ENCODE measurements at regions not wholly inside any gene's neighbourhood (a gene's known extent, or its start where the extent isn't known, plus 50 kb on each side); places are given as distances from the start of the nearest gene placed in this dataset.

DNA sequence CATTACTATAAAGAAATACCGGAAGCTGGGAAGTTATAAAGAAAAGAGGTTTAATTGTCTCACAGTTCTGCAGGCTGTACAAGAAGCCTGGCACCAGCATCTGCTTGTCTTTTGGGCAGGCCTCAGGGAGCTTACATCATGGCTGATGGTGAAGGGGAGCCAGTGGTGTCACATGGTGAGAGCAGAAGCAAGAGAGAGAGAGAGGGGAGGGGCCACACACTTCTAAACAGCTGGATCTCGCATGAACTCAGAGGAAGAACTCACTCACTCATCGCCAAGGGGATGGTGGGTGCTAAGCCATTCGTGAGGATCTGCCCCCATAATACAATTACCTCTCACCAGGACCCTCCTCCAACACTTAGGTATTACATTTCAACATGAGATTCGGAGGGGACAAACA is 51.8 kb upstream of the ANKRD34C start:
- DNase-seq (ENCODE audit: low read depth in 1 of 2, low spot score in 1 of 2): no peak

DNA sequence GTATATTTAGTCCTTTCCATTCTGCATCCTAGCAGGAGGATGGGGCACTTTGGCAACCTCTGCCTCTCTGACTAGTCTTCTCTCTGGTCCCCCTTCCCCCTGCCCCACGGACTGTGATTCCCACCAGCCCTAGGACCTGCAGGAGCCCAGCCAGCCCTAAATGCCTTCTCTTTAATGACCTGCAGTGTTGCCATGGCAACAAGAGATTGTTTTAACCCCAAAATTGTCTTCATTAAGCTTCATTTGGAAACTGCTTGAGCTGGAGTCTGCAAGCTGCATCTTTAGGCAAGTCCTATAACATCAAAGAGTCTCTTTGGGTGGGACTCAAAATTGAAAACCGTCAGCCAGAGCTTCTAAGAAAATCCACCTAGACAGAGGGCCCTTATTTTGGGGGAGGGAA is 59.7 kb upstream of the ANKRD34C start:
- DNase-seq (ENCODE audit: low read depth in 1 of 2, low spot score in 1 of 2): no peak

DNA sequence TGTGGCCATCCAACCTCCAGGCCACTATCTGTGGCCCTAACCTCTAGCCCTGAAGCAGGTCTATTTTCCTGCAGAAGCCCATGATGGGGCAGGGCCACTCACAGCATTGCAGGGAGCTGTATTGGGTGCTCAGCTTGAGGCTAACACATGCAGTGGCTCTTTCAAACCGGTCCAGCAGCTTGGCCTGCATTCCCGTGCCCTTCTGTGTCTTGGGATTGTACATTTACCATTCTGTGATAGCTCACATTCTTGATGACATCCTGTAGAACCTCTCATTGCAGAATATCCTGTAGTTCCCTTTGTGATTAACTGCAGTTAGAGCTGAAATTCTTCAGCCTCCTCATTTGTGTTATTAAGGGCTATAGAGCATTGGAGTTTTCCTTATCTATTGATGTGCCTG is 60.8 kb upstream of the ANKRD34C start:
- DNase-seq (ENCODE audit: low read depth in 1 of 2, low spot score in 1 of 2): no peak

DNA sequence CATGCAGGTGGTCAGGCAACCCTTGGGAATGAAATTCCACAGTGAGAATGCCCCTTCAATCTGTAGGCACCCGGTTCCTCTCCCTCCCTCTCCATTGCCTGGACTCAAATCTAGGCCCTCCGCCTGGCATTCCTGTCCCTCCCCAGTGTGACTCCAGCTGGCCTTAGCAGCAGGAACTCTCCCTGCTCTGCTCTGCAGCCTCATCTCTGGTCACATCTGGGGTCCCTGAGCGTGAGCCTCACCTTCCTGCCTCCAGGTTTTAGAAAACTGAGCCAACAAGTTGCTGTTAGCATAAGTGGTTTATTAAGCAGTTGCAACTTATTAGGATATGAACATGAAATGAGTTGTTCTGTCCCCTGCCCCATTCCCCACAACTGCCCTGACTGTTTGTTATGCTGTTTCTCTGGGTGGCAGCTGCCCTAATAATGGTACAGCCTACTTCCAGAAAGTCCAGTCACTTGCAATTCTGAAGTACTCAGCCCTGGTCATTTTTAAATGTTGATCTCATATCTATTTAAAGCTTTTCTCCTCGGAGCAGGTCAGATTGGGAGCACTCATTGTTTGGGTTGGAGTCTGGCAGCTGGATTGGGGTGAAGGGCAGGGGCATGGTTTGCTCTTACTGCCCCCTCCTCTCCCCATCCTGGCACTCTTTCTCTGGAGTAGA is 63.0 kb upstream of the ANKRD34C start:
- no peak for DNase-seq (ENCODE audit: low read depth in 1 of 2, low spot score in 1 of 2)

DNA sequence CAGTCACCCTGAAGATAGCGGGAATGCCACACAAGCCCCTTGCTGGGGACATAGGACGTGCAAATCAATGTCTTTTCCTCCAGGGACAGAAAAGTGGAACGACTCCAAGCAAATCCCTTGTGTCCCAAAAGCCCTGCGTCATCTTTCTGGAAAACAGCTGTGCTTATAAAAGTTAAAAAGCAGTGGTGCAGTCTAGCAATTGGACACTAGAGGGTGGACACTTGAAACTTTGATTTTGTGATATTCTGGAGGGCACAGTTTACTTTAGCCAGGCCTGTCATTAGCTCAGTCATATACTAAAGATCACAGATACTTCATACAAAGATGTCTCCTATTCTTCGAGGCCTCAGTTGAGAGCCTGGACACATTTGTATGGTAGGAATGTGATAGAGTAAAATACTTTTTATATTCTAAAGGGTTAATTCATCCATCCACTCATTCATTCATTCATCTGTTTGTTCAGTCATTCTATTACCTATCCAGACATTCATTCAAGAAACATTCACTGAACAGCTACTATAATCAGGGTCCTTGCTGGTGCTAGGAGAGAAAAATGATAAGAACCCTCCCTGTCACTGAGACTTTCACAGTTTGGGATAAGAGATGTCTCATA is 63.8 kb upstream of the ANKRD34C start:
- DNase-seq (ENCODE audit: low read depth in 1 of 2, low spot score in 1 of 2): no peak

DNA sequence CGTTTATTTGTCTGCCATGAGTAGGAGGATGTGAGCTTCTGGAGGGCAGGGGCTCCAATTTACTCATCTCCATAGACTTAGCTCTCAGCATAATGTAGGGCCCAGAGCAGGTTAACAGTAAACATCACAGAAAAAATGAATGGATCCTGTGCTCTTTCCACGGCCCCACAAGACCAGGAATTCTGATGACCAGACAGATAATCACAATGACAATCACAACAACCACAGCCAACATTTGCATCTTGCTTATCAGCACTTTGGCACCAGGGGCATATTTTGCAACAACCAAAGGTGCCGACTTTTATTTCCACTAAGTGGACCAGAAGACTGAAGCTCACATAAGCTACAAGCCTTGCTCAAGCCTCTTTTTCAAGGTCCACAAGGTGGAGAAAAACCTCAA is 68.9 kb upstream of the ANKRD34C start:
- DNase-seq (ENCODE audit: low read depth in 1 of 2, low spot score in 1 of 2): no peak

DNA sequence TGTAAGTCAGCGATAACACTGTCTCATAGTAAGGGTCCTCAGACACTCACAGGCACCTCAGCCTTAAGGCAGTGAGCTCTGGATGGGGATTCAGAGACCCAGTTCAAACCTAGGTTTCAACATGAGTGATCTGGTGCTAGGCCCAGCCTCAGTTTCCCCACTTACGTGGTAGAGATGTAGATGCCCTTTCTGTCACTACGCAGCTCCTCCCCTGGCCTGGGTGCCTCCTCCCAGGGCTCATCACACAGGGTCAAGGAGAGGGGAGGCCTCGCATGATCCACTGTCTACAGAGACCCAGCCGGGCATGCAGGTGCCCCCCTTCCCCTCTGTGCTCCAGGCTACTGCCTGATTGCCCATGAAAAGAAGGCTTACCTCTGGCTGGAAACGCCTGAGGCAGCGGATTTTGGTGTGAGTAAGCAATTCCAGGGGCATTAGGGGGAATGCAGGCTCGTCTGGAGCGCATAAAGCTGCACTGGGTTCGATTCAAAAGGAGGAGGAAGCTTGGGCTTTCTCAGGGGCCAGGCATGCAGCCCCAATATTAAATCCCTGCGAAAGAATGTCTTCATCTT is 69.8 kb upstream of the ANKRD34C start:
- DNase-seq (ENCODE audit: low read depth in 1 of 2, low spot score in 1 of 2): no peak

DNA sequence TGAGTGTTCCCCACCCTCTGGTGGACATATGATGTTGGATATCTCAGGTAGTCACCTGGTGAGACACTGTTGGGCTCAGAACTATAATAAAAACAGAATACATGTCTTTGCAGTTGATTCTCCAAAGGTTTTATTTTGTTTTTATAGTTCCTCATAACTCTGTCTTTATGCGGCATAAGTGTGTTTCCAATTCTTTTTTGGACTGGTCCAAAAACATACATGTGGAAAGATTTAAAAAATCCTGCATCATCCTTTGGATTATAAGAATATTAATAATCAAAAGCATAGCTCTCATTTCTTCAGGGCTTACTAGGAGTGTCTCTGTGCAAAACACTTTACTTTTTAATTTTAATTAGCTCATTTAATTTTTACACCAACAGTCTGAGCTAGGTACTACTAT is 71.0 kb upstream of the ANKRD34C start:
- DNase-seq (ENCODE audit: low read depth in 1 of 2, low spot score in 1 of 2): no peak

DNA sequence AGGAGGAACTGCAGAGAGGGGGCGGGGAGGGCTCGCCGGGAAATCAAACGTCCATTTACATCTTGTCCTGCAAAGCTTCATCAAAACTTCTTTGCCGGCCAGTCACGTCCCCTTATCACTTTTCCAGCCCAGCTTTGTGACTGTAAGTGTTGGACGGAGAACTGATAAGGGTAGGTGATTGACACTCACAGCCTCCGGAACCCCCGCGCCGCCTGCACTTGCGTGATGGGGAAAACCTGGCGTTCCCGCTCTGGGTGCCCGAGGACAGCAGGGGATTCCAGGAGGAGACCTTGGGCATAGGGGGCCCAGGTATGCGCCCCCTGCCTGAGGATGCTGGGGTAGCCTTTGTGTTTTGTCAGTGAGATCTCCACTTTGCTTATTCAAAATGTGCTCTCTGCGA is 72.8 kb upstream of the ANKRD34C start:
- no peak for DNase-seq (ENCODE audit: low read depth in 1 of 2, low spot score in 1 of 2)

DNA sequence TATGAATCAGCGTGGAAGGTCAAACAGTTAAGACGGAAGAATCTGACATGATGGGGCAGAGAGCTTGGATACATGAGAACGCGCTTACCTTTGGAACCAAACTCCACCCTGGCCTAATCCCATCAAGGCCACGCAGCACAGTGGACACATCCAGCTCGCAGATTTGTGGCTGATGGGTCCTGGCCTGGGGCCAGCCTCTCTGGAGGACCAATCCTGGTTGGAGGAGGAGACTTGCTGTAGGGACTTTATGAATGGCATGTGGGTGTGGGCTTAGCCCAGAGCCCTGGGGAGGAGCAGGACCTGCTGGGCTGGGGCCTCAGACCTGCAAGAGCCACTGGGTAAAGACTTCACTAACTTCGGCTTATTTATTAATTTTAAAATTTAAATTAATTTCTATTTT is 73.4 kb upstream of the ANKRD34C start:
- DNase-seq (ENCODE audit: low read depth in 1 of 2, low spot score in 1 of 2): no peak

DNA sequence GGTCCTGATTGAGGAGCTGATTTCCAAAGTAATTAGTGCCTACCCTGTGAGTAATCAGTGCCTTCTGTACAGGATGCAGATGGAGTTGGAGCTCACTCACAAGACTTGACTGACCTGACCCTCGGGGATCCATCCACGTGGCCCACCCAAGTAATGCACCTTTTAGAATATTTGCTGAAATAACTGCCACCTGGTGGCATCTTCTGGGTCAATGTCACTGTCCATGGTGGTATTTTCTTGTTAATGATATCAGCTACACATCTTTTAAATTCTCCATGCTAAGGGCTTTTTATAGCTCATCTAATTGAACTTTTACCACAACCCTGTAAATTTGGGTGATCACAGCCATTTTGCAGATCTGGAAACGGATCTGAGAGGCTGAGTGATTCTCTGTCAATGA is 74.3 kb upstream of the ANKRD34C start:
- no peak for DNase-seq (ENCODE audit: low read depth in 1 of 2, low spot score in 1 of 2)

DNA sequence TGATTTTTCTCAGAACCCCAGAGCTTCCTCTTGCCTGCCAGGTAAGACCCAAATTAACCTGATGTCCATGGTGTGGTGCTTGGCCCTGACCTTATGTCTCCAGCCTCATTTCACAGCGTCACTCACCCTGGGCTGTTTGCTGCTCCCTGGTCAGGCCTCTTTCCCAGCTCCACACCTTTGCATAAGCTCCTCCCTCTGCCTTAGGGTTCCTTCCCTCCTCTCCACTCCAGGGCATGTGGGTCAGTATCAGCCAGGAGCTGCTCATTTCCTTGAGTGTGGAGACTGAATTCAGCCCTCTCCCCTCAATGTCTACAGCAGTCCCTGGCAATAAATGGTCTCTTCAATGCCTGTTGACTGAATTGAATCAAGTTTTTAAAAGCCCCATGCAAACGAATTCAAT is 75.6 kb upstream of the ANKRD34C start:
- no peak for DNase-seq (ENCODE audit: low read depth in 1 of 2, low spot score in 1 of 2)

DNA sequence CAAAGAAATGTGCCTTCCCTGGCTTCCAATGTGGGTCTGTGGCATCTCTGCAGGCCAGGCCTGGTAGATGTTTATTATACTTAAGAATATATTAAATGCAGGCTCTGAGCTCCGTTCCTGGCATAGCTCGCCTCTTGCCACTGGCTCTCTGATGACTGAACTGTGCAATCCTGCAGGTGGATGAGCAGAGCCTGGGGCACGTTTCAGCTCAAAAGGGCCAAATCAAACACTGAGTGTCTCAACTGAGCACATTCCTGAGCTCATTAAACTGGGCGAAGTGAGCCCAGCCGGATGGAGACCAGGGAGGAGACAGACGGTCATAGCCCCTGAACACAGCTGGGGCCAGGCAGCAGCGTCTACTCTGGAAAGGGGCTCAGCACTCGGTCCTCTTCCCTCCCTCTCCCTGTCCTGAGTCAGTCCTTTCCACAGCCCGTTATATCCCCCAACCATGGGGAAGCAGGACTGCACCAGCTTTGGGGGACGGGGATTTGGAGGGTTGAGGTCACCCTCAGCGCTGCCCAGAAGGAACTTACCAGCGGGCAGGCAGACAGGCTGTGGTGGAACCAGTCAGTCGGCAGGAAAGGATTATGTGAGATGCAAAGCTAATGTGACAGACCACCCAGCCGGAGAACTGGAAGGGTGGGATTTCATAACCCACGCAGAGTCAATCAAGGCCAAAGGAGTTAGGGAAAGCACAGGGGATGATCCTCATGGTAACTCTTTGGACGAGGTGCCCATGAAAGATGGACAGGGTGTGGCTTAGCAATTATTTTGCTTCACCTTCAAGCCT is 77.4 kb upstream of the ANKRD34C start:
- DNase-seq (ENCODE audit: low read depth in 1 of 2, low spot score in 1 of 2): no peak

DNA sequence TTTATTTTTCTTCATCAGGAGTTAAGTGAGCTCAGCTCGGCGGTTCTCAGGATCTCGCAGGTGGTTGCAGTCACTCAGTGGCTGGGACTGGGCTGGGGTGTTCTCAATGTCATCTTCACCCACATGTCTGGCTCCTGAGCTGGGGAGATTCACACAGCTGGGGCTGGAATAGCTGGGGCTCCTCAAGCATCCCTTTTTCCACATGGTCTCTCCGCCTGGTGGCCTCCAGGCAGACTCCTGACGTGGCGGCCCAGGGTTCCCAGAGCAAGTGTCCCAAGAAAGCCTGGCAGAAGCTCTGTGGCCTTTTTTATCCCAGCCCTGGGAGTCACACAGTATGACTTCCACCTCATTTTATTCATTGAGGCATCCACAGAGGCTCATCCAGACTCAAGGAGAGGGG is 84.1 kb upstream of the ANKRD34C start:
- DNase-seq (ENCODE audit: low read depth in 1 of 2, low spot score in 1 of 2): no peak

DNA sequence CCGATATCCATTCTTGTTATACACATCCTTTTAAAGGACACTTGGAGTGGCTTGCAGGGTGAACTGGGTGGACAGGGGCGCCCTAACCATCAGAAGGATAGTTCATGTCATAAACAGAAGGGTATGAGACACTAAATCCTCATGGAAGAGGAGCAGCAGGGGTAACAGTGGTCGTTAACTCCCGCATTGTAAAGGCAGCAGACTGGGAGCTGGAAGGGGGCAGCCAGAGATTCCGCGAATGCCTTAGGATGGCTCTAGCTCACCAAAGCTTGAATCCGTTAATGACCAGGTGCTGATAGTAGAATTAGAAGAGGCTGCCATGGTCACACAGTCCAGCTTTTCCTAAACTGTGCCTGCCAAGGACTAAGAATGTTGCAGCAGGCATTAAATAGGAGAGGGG is 85.2 kb upstream of the ANKRD34C start:
- no peak for DNase-seq (ENCODE audit: low read depth in 1 of 2, low spot score in 1 of 2)

DNA sequence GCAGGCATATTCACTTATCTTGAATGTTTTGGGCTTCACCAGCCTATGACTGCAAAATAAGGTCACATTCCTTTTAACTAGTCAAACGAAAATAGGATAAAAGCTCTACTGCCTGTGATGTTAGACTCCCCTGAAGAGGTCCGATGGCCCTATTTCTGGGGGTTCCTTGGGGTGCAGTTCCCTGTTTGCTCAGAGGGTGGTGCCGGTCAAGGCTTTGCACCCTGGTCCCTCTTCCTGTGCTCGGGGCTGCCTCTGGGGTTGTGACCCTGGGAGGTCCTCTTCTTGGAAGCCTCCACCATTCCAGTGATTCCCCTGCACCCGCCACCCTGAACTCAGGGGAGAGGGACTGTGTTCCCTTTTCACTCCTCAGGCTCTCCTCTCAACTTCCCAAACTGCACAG is 86.7 kb upstream of the ANKRD34C start:
- DNase-seq (ENCODE audit: low read depth in 1 of 2, low spot score in 1 of 2): no peak

DNA sequence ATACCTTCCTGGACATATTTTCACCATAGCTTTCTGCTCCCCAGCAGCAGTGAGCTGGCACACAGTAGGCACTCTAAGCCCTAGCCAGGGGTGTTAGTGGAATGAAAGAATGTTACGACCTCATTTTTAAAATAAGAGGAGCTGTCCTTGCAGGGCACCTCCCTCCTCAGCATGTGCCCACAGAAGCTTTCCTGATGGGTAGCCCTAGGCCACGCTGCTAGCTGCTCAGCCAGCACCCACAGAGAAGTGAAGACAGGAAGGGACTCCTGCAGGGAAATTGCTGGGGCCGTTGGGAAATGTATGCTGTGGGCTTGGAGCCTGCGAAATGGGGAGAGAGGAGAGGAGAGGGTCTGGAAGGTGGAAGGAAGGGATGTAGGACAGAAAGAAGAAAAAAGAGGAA is 87.3 kb upstream of the ANKRD34C start:
- DNase-seq (ENCODE audit: low read depth in 1 of 2, low spot score in 1 of 2): no peak

DNA sequence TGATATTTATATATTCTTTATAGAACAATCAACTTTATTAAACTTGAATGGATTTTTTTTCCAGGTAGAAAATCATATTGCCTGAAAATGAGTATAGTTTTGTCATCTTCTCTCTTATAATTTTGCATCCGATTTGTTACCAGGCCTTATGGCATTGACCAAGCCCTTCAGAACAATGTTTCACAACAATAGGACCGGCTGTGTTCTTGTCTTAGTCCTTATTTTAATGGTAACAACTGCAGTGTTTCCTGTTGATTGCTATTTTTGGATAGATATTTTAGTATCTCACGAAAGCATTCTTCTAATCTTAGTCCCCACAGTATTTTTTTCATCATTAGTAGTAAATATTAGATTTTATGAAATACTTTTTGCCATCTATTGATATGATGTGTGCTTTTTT is 88.1 kb upstream of the ANKRD34C start:
- no peak for DNase-seq (ENCODE audit: low read depth in 1 of 2, low spot score in 1 of 2)

DNA sequence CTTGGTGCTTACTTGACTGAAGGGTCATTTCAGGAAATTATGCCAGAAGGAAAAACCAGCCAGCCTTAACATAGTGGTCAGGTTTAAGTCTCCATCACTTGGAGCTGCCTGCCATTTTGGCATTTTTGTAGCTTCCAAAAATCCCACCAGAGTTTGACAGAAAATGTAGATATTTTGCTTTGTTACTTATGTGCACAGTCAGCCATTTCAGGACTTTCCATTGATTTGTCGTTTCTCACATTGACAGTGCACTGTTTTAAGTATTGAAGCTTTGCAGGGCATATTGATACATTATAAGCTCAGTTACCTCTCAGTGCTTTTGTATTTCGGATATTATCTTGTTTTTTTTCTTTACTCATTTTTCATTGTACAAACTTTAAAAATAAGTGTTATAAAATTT is 89.0 kb upstream of the ANKRD34C start:
- DNase-seq (ENCODE audit: low read depth in 1 of 2, low spot score in 1 of 2): no peak

DNA sequence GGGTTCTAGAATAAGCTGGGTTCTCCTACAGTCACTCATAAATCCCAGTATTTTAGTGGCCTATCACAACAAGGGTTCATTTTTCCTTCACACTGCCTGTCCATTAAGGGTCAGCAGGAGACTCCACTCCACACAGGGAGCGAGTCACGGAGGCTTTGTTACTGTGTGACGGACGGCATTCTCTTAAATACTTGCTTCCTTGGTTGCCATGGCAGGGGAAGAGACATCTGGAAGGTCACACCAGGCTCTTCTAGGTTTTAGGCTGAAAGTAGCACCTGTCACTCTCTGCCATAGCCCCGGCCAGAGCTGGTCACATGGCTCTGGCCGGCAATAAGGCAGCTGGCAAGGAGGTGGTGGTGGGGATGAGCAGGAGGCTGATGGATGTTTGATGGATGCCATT is 89.4 kb upstream of the ANKRD34C start:
- no peak for DNase-seq (ENCODE audit: low read depth in 1 of 2, low spot score in 1 of 2)

DNA sequence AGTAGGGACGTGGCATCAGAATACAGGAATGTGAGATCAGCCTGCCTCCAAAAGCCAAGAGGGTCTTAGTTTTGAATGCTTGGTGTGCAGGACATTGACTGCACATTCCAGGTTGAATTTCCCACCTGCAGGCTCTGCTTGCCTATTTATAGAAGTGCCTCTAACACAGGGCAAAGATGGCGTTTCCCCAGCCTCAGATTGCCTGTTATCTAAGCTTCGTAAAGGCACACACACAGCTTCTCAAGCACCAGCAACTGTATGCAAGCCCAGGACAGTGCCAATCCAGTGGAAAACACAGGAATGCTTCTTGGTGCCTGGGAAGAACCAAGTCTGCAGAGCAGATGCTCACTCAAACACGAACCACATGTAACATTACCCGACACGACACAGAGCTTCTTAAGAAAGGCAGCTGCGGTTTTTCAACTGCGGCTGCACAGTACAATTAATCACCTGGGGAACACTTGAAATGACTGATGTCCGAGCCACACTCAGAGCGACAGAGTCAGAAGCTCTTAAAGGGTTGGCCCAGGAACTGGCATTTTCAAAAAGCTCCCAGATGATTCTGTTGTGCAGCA is 90.0 kb upstream of the ANKRD34C start:
- no peak for DNase-seq (ENCODE audit: low read depth in 1 of 2, low spot score in 1 of 2)

DNA sequence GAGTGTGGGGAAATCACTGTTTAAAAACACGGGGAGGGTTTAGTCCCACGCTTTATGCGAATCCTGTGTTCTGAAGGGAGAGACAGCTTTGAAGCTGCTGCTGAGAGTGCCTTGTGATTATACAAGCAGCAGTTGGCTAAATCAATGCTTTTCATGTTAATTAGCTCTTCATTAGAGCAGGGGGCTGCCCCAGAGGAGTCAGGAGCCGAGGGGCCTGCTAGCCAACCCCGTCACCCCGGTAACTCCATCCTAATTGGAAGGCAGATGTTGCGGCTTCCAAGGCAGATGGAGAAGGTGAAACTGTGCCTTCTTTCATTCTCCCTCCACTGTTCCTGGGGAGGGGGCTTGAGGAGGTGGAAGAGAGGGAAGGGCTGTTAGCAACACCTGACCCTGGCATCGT is 92.4 kb upstream of the ANKRD34C start:
- no peak for DNase-seq (ENCODE audit: low read depth in 1 of 2, low spot score in 1 of 2)

Measured in stimulated activated CD4-positive, alpha-beta T cell treated with anti-CD3 and anti-CD28 coated beads, Interleukin-15, amount 100 ng/mL, for 1 hour (primary cell).